NK-92 treated with Interleukin-12 subunit alpha and Interleukin-12 subunit beta, amount 100 ng/mL, for 24 hours (cell line): ENCODE measurements at regions not wholly inside any gene's neighbourhood (a gene's known extent, or its start where the extent isn't known, plus 50 kb on each side); places are given as distances from the start of the nearest gene placed in this dataset.

Experiments
- DNase-seq: peaks from one replicate; lab custom pipeline; 2025; lab: John Stamatoyannopoulos, UW

DNA sequence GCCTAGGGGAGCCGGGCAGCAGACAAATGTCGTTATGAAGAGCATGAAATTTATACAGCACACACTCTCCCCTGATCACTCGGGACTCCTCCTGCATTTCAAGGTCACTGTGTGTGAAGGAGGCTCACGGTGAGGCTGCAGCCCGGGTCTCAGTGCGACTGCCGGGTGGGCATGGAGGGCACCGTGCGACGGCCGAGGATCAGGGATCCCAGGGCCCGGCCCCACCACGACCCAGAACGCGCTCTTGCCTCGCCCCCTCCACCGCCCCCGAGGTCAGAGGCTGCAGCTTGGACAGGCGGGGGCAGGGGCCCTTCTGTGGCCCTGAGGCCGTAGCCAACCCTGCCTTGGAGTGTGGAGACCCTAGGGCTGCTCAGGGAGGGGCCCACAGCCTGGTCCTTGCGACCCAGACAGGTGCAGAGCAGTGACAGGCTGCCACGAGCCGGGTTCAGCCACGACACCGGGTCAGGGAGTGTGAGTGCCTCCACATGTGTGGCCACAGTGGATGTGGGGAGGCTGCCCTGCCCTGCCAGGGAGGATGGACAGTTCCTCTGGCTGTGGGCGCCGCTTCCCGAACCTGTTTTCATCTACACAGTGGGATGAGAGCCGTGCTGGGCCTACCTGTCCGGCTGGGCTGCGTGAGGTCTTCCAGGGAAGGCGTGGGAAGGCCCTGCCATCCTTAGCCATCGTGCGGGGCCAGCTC, 89.3 kb upstream of the NKX1-1 start:
- DNase-seq, result no peak

DNA sequence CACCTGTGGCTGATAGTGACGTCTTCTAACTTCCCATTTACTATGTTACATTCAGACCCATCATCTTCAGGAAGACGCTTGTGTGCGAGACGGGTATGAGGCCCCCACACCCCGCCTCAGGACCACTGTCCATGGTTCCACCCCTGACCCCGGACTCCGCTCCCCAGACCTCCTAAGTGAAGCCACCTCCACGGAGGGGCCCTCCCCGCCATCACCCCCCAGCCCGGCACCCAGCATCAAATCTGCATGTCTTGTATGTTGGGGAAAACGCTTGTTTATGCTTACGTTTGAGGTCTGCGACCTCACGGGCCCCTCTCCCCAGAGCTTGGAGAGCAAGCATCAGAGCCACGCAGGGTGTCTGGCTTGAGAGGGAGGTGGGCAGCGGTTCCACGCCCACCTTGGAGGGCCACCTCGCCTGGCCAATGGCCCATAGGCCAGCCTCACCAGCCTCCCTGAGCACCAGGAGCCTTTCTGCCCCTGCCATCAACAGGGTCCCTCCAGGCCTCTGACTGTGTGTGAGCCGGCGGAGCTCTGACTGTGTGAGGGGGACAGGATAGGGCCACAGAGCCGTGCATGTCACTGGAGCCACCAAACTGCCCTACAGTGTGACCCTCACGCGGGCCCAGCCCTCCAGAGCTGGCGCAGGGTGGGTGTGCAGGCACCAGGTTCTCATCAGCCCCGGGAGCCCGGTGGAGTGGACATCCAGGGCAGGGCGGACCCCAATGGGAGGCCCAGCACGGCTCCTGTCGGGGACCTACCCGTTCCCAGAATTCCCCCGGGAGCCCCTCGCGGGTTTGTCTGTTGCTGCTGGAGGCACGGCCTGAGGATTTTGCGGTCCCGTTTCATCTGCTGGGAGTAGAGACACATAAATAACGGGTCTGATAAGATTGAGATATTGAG, 88.4 kb upstream of the NKX1-1 start:
- DNase-seq, result no peak

DNA sequence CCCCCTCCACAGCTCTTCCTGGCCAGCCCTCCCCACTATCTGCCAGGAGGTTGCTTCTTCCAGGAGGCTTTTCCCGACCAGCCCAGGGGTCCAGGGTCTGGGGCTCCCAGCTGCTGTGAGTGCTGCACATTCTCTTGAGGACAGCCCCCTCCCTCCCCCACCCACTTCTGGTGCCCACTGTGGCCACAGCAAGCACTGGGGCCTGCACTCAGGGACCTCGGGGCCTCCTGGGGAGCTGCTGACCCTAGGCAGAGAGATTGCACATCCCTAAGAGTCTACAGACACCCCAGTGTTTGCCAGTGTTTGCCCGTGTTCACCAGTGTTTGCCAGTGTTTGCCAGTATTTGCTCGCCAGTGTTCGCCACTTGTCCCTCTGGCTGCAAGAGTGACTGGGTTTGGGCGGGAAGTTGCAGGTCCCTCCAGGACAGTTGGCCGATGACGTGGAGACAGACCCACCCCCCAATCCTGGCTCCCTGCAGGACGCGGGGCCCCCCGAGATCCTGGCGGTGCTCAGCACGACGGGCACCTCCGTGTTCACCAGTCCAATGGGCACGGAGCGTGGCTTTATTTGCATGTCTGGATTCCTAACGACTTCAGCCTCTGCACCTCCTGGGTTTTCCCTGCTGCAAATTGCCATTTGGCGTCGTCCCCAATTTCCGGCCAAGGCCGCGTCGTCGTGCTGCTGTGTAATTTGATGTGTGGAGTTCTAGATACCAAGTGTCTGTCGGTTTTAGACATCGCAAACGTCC, 87.5 kb upstream of the NKX1-1 start:
- DNase-seq, result no peak

DNA sequence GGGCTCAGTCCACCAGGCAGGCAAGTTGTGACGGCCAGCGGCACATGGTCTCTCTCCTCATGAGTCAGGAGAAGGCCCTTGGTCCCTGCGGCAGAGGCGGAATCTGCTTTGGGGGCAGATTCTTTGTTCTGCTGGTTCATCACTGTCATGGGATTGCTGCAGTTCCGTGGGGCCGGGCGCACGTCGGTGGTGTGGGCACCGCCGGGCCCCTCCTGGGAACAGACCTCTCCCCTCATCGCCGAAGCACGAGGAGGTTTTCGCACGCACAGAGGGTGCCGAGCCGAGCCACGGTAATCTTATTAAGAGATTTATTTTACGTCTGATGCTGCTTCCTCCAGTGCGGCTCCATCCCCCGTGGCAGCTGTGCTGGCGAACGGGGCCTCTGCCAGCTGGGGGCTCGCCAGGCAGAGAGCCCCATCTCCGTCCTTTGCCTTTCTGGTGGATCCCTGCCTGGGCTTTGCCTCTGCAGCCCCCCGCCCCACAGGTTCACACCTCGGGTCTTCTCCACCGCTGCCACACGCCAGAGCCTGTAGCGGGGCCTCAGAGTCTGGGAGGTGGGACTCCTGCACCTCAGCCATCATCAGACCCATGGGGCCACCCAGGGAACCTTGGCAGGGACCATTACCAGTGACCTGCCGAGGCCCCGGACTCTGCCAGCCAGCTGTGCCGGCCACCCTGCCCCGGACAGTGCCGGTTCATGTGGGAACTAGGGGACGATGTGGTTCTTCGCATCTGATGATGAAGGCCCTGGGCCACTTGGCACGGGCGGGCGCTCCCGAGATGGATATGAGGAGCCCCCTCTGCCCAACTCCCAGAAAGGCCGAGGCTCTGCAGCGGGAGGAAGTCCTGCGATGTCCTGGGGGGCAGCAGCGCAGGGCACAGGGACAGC, 86.7 kb upstream of the NKX1-1 start:
- no peak for DNase-seq

DNA sequence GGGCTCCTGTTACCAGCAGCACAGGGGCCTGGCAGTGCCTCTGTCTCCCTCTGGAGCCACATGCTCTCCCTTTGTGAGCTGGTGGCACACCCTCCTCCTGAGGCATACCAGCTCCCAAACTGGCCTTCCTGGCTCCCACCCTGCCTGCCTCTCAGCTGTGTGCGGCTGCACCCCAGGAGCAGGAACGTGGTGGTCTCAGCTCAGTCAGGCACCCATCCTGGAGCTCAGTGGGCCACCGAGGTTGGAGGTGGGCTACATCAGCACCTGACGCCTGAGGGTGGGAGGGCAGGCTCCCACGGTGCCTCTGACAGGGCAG, 85.9 kb upstream of the NKX1-1 start:
- no peak for DNase-seq

DNA sequence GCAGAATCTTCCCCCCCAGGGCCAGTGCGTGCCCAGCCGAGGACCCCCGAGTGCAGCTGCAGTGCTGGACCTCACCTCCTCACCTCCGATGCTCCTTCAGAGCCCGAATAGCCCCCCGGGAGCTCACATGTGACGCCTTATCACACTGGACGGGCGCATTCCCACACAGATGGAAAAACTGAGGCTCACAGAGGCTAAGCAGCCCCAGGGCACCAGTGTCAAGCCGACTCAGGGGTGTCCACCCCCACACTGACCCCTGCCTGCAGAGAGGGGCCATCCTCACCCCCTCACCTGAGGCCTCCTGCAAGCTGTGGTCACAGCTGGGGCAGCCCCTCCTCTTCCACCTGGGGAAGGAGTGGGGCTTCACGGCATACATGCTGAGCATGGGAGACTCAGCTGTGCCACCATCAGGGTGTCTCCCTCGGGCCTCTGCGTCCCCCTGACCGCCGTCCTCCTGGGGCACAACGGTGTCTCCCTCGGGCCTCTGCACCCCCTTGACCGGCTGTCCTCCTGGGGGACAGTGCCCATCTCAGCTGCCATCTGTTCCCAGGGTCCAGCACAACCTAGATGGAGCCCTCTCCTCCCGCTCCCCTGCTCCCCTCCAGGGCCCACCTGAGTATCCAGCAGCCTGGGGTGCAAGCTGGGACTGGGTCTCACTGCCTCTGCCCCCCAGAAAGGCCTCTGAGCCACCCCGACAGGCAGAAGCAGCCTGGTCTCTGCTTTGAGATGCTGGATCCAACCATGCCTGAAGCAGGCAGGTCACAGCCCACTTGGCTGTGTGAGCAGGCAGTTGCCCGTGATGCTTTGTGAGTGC, 85.3 kb upstream of the NKX1-1 start:
- DNase-seq, result no peak

DNA sequence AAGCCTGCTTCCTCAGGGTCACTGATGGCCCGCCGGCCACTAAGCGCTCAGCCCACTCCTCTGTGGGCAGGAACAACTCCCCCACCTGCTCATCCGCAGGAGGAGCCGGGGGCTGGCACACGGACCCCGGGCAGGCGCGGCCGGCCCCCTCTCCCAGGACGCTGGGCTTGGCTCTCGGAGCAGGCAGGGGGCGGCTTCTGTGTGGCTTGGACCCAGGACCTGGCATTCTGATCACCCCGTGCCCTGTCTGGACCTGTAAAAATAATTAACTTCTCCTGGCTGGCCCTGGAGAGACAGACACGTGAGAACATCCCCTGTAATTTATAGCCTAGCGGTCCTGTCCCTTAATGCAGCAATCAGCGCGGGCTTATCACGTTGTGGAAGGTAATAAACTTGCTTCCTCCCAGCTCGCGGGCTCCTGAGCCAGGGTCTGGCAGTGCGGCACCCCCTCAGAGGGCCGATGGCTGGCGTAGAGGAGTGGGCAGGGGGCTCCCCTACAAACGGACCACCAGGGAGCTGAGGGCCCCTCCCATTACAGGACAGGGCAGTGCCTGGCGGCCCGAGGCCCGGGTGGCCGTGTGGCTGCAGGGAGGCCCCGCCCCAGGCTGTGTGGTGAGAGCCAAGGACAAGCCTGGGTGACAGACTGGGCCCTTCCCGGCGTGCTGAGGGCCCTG, 84.5 kb upstream of the NKX1-1 start:
- DNase-seq, result no peak

DNA sequence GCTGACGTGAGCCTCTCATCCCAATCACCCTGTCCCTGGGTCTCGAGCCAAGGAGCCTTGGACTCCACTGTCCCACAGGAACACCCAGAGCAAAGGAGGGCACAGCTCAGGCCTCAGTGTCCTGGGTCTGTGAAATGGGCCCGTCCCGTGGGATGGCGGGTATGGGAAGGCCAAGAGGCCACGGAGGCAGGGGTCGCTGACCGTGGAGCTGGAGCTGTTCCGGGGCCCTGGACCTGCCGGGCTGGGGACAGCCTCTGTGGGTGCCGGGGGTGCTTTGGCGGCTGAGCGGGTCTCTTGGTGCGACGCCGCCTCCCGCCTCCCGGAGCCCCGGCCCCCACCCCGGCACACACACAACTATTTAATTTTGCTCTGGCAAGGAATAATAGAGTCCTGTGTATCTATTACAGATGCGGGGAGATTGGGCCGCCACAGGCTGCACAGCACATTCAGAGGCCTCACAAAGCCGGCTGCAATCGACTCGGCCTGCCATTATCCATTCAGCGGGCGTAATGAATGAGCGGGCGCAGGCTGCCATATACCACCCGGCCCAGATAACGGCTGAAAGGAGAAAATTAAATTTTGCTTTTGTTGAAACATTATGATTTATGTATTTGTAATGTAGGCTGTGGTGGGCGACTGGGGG, 83.9 kb upstream of the NKX1-1 start:
- DNase-seq, result no peak

DNA sequence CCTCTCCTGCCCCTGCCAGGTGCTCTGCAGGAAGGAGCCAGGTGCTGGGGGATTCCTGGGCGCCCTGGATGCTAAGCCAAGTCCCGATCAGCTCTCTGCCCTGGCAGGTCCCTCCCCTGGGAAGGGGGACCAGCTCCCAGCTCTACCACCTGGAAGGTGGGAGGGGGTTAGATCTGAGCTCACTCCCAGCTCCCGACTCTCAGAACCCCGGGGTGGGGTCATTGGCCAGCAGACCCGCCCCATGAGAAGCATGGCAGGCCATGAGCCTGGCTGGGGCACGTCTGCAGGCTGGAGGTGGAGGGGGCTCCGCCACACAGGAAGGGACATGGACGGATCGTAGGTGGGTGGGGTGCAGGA, 83.4 kb upstream of the NKX1-1 start:
- no peak for DNase-seq

DNA sequence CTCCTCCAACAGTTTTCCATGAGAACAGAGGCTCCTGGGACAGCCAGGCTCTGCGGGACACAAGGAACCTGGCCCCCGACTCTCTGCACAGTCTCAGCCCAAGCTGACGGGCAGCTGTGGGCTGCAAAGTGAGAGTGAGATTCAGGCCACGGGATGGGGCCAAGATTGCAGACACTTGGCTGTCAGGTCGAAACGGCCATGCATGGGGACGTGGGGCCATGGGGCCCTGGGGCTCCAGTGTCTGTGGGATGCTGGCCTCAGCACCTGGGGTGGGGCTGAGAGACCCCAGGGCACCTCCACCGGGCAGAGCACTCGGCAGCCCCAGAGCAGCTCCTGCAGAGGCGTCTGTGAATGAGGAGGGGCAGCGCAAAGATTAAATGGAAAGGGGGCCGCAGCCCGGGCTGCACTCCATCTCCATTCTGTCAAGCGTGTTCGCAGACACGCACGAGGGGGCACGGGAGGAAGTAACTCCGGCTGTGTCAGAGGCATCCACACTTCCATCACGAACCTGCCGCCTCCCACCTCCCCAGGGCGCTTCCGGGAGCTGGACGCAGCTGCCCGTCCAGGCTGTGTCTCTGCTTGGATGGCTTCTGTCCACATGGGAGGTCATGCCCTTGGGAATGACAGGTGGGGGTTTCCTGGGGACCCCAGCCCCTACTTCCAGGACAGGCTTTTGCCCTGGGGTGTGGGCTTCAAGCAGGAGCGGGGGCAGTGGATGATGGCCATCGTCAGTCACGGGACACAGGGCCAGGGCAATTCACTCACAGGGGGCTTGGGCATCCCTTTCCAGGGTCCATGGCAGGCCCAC, 82.8 kb upstream of the NKX1-1 start:
- DNase-seq, result no peak

DNA sequence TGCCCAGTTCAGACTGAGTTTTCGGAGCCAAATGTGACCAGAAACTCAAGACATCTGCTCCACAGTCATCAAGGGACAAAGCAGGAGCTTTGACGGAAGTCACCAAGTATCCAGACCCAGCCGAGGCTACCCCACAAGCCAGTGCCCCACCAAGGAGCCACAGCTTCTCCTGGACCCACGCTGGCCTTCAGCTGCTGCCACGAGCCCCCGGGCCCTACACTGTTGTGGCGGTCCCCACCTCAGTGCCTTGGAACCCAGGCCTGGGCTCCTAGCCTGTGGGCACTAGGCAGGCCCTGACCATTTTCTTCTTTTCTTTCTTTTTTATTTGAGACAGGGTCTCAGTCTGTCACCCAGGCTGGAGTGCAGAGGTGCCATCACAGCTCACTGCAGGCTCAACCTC, 82.1 kb upstream of the NKX1-1 start:
- DNase-seq, result no peak

DNA sequence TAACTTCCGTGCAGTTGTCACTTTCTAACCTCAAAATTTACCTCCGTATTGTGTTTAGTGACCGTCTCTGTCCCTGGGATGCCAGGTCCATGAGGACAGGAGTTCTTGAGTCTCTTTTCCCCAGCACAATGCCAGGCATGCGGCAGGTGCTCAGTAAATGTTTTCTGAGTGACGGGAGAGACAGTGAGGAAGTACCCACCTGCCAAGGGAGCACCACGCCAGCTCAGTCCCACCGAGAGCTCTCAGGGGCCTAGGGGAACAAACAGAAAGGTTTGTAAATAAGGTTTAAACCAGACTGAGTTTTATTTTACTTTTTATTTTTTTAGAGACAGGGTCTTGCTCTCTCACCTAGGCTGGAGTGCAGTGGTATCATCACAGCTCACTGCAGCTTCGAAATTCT, 81.5 kb upstream of the NKX1-1 start:
- no peak for DNase-seq

DNA sequence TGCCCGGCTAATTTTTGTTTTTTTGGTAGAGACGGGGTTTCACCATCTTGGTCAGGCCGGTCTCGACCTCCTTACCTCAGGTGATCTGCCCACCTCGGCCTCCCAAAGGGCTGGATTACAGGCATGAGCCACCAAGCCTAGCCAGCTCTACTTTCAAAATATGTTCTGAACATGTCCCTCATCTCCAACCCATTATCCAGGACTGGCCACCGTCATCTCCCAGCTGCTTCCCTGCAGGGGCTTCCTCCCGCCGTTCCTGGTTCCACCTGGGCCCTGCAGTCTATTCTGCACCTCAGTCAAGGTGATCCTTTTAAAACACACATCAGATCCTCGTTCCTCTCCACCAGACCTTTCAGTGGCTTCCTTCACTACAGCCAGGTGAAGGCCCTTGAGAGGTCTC, 80.9 kb upstream of the NKX1-1 start:
- no peak for DNase-seq

DNA sequence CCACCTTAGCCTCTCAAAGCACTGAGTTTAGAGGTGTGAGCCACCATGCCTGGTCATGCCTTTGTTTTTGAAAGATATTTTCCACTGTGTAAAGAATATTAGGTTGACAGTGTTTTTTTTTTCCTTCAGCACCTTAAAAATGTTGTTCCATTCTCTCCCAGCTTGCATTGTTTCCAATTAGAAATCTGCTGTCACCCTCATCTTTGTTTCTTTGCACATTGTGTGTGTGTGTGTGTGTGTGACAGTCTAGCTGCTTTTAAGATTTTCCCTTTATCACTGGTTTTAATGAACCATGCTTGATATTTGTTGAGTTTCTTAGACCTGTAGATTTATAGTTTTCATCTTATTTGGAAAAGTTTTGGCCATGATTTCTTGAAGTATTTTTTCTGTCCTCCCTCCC, 79.0 kb upstream of the NKX1-1 start:
- no peak for DNase-seq

DNA sequence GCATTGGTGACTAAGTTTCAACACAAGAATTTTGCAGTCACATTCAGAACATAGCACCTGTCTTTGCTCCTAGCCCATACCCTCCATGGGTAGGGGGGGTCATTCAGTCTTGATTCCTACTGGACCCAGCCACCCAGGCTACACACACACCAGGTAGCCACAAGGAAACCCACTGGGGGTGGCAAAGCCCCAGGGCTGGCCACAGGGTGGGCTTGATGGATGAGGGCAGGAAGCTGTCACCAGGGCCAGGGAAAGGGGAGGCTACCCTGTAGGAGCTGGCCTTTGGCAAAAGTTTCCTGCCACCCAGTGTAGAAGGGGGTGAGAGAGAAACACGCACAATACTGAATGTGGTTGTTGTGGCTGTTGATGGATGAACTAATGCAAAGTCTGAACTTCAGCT, 74.5 kb upstream of the NKX1-1 start:
- no peak for DNase-seq

DNA sequence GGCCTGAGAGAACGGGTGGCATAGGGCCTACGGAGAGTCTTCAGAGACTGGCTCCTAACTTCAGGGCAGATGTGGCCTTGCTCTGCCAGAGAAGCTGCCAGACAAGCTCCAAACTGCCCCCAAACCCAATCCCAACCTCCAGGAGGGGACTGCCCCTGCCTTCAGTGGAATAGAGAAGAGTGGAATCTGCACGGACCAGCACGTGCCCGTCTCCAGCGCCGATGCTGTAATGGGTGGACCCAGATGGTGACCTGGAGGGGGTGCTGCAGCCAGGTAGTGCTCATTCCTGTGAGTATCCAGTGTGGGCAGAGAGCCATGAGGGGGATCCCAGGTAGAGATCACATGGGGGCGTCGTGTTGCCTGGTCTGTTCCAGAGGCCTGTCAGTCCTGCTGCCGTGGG, 73.2 kb upstream of the NKX1-1 start:
- DNase-seq, result no peak

DNA sequence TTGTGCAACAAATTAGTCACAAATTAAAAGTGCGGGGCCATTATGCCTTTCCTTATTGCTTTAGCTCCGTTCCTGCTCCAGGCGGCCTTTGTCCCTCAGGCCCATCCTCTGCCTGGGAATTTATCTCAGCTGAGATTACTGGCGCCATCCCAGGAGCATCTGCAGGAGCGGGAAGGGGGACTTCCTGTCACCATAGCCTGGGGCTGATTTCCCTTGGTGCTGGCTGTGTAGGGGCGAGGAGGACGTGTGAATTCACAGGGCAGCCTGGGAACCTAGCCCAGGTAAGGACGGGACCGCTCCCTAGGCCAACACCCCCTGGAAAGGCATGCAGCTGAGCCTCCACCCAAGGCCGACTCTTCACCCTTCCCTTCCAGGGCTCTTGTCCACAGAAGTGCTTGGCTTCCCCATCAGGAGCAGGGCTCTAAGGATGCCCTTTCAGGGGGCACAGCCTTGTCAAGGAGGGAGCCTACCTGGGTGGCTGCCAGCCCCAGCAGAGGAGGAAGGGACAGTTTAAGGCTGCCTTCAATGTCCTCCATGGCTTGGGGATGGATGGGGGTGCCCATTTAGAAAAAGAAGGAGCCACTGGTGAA, 72.6 kb upstream of the NKX1-1 start:
- no peak for DNase-seq

DNA sequence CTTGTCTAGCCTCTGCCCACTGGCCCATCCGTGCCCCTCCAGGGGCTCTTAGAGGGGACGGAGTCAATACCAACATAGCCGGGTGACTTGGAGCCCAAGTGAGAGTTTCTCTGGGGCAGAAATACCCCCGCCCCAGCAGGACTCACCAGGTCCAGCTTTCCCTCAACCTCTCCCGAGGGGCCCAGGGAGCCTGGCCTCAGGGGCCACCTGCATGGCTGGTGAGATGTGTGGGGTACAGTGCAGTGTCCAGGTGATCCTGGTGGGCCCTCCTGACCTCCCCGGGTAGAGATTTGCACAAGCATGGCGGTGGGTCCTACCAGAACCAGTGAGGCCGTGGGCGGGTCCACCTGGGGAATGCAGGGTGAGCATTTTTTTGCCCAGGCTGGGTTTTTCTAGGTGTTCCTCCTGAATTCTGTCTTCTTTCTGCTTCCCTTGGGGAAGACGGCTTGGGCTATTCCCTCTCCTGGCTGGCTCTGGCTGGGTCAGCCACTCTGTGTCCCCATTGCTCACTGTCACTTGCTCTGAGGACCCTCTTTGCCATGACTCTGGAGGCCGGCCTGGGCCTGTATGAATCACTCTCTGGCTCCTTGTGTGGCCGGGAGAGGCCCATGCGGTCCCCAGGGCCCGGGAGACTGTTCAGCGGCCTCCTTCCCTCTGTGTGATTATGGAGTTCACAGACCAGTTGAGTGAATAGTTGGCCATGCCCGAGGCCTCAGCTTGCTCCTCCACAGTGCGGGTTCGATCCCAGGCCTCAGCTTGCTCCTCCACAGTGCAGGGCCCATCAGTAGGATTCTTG, 71.0 kb upstream of the NKX1-1 start:
- DNase-seq, result no peak
